Activated T-helper 17 cell treated with anti-CD3 and anti-CD28 coated beads, Interleukin-2, amount 50 U/mL, for 72 hours (primary cell): ENCODE measurements at regions not wholly inside any gene's neighbourhood (a gene's known extent, or its start where the extent isn't known, plus 50 kb on each side); places are given as distances from the start of the nearest gene placed in this dataset.

Experiments used
- ATAC-seq: fragments of 150-1000 bp; cut with Tn5 transposase; replicated peaks from 2 replicates; pipeline ENCODE4 v1.10.0; 2021; ENCODE audit warnings: mild to moderate bottlenecking, moderate library complexity
- H3K27ac Mint-ChIP-seq: one replicate; pipeline ENCODE4 v1.8.0; 2022; ENCODE audit warnings: mixed read lengths
- H3K27me3 Mint-ChIP-seq: one replicate; pipeline ENCODE4 v1.8.0; 2022; ENCODE audit warnings: mixed read lengths
- H3K36me3 Mint-ChIP-seq: one replicate; pipeline ENCODE4 v1.8.0; 2022; ENCODE audit warnings: low read depth, mild to moderate bottlenecking, mixed read lengths
- H3K4me1 Mint-ChIP-seq: one replicate; pipeline ENCODE4 v1.8.0; 2022; ENCODE audit warnings: mixed read lengths
- H3K4me3 Mint-ChIP-seq: one replicate; pipeline ENCODE4 v1.8.0; 2022; ENCODE audit warnings: mild to moderate bottlenecking, mixed read lengths
- H3K9me3 Mint-ChIP-seq: one replicate; pipeline ENCODE4 v1.8.0; 2022; ENCODE audit warnings: mixed read lengths

DNA sequence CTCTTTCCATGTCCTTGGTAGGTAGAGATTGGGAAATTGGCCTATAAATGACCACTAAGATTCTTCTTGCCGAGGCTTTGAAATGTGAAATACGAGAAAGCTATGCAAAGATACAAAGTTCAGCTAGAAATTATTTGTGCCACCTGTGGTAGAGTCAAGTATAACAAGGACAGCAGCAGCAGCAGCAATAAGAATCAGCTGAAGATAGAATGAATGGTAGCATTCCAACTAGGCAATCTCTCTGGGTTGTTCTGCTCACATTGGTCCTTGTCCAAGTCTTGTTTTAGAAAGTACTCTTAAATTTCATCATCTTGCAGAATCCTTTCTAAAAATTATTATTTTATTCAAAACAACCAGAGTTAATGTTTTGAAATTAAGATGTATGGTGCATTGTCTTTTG lies 67.8 kb upstream of the PCDH10 start:
- H3K4me3 Mint-ChIP-seq, result no peak overlapping the region
- H3K27me3 Mint-ChIP-seq, result no peaks in the 10 kb centered on the region
- no peaks in the 10 kb centered on the region for H3K36me3 Mint-ChIP-seq
- no peak for ATAC-seq
- peaks cover 17% of the 10 kb centered on the region for H3K9me3 Mint-ChIP-seq
- no peaks in the 10 kb centered on the region for H3K4me1 Mint-ChIP-seq
- no peak overlapping the region for H3K27ac Mint-ChIP-seq

DNA sequence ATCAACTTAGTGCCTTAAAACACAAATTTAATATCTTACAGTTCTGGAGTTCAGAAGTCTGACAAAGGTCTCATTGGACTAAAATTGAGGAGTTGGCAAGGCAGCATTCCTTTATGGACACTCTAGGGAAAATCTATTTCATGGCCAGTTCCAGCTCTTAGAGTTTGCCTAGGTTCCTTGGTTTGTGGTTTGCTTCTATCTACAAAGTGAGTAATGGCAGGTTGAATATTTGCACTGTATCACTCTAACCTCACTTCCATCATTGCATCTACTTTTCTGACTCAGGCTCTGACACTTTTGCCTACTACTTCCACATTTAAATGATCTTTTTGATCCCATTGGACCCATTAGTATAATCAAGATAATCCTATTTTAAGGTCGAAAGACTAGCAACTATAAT lies 64.7 kb upstream of the PCDH10 start:
- peaks cover 4% of the 10 kb centered on the region for H3K9me3 Mint-ChIP-seq
- no peak overlapping the region for H3K4me3 Mint-ChIP-seq
- H3K4me1 Mint-ChIP-seq, result no peaks in the 10 kb centered on the region
- H3K27me3 Mint-ChIP-seq, result no peaks in the 10 kb centered on the region
- H3K36me3 Mint-ChIP-seq, result no peaks in the 10 kb centered on the region
- H3K27ac Mint-ChIP-seq, result no peak overlapping the region
- ATAC-seq, result no peak

DNA sequence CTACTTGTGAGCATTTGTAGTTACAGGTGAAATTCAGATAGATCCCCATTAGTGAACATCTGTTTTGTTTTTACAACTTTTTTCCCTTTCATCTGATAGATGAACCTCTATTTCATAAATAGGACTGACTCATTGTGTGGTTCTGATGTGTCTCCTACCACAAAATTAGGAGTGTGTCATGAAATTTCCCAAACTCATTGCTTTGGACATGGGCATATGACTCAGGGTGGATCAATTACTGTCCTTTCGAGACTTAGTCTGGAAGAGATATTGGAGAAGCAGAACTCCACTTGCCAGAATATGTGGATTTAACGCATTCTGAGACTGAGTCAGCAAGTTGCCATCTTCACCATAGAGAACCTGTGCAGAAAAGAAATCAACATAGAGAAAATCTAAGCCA lies 53.5 kb upstream of the PCDH10 start:
- H3K4me1 Mint-ChIP-seq, result no peaks in the 10 kb centered on the region
- H3K27ac Mint-ChIP-seq, result no peak overlapping the region
- no peak for ATAC-seq
- H3K27me3 Mint-ChIP-seq, result no peaks in the 10 kb centered on the region
- peaks cover 11% of the 10 kb centered on the region for H3K9me3 Mint-ChIP-seq
- H3K4me3 Mint-ChIP-seq, result no peak overlapping the region
- no peaks in the 10 kb centered on the region for H3K36me3 Mint-ChIP-seq

- no peaks in the 10 kb centered on the region for H3K36me3 Mint-ChIP-seq
- no peaks in the 10 kb centered on the region for H3K4me1 Mint-ChIP-seq
- ATAC-seq, result no peak
- H3K9me3 Mint-ChIP-seq, result peaks cover 11% of the 10 kb centered on the region
- no peak overlapping the region for H3K4me3 Mint-ChIP-seq
- no peak overlapping the region for H3K27ac Mint-ChIP-seq
- H3K27me3 Mint-ChIP-seq, result no peaks in the 10 kb centered on the region
Observed at GRCh38 chr4:133096972-133097371, 52.1 kb upstream of the PCDH10 start.
